ENCODE measurements at regions not wholly inside any gene's neighbourhood (a gene's known extent, or its start where the extent isn't known, plus 50 kb on each side); places are given as distances from the start of the nearest gene placed in this dataset.

- DNase-seq = no peak
Measured at GRCh38 chr10:47237316-47238260, 62.4 kb upstream of the GDF10 start.

- no peak for DNase-seq
Measured at GRCh38 chr10:47238331-47239095, 61.5 kb upstream of the GDF10 start.

GRCh38 chr10:47239211-47239610, 60.8 kb upstream of the GDF10 start:
- no peak for DNase-seq

GRCh38 chr10:47240173-47240572, 59.8 kb upstream of the GDF10 start:
- DNase-seq = no peak

- DNase-seq = no peak
Measured at GRCh38 chr10:47241256-47241655, 58.7 kb upstream of the GDF10 start.

GRCh38 chr10:47241946-47242867, 57.8 kb upstream of the GDF10 start:
- no peak for DNase-seq

- DNase-seq = no peak
Measured at GRCh38 chr10:47243356-47243755, 56.6 kb upstream of the GDF10 start.

- no peak for DNase-seq
Measured at GRCh38 chr10:47243791-47244190, 56.2 kb upstream of the GDF10 start.

- DNase-seq = no peak
Measured at GRCh38 chr10:47244560-47245500, 55.2 kb upstream of the GDF10 start.

- DNase-seq = no peak
Measured at GRCh38 chr10:47245731-47246350, 54.2 kb upstream of the GDF10 start.

GRCh38 chr10:47246406-47247147, 53.4 kb upstream of the GDF10 start:
- DNase-seq = no peak

- DNase-seq = no peak
Measured at GRCh38 chr10:47247148-47248059, 52.6 kb upstream of the GDF10 start.

- DNase-seq = no peak
Measured at GRCh38 chr10:47248386-47249090, 51.5 kb upstream of the GDF10 start.

- no peak for DNase-seq
Measured at GRCh38 chr10:47249881-47250280, 50.1 kb upstream of the GDF10 start.
